ENCODE measurements at regions not wholly inside any gene's neighbourhood (a gene's known extent, or its start where the extent isn't known, plus 50 kb on each side); places are given as distances from the start of the nearest gene placed in this dataset.

DNA sequence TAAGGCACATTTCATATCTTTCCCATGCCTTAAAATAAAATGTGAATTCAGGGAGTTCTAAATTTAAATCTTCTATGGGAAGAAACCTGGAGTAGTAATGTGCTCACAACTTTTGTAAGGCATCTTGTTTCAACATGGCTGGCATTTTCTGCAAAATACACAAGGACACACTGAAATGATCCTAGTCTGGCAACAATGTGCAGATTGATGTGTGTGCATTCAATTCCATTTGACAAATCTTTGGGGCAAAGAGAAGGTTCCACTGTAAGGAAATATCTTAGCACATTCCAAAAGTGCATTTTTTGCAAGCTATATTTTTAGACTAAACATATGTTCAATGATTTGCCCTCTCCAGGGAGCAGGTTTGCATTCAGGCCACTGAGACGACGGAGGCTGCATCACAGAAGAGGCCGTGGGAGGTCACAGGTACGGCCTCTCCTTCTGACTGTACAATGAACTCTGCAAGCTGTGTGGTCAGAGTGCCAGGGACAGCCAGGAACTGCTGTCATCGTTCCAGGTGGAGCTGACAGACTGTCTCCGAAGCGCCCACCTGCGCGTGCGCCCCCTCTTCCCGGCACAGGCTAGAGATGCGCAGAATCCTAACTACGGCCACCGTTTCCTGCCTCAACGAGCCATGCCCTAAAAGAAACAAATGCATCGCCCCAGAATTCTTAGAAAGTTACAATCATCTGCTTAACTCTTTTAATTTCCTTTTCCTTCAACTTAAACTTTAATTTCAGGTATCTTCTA is 149.2 kb upstream of the POU3F3 start:
- TF ChIP-seq, protein P1, sequence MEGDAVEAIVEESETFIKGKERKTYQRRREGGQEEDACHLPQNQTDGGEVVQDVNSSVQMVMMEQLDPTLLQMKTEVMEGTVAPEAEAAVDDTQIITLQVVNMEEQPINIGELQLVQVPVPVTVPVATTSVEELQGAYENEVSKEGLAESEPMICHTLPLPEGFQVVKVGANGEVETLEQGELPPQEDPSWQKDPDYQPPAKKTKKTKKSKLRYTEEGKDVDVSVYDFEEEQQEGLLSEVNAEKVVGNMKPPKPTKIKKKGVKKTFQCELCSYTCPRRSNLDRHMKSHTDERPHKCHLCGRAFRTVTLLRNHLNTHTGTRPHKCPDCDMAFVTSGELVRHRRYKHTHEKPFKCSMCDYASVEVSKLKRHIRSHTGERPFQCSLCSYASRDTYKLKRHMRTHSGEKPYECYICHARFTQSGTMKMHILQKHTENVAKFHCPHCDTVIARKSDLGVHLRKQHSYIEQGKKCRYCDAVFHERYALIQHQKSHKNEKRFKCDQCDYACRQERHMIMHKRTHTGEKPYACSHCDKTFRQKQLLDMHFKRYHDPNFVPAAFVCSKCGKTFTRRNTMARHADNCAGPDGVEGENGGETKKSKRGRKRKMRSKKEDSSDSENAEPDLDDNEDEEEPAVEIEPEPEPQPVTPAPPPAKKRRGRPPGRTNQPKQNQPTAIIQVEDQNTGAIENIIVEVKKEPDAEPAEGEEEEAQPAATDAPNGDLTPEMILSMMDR (IDR thresholded peaks at IDR 0.05) = no peak
- DNase-seq = no peak
- H3K36me3 ChIP-seq = no peaks in the 10 kb centered on the region
- H3K27ac ChIP-seq = no peak overlapping the region
- no peaks in the 10 kb centered on the region for H3K9me3 ChIP-seq
- no peak for ATAC-seq
- 81 to 83% methylated on average over 16 of the region's 16 CpGs for WGBS, 2 donors
- H3K4me3 ChIP-seq = no peak overlapping the region
- no peaks in the 10 kb centered on the region for H3K4me1 ChIP-seq
- intact Hi-C loops (cut with DNase I) = no loop called here
- H3K27me3 ChIP-seq = peaks cover 0 to 6% (median 0%) of the 10 kb centered on the region in 7 donors

DNA sequence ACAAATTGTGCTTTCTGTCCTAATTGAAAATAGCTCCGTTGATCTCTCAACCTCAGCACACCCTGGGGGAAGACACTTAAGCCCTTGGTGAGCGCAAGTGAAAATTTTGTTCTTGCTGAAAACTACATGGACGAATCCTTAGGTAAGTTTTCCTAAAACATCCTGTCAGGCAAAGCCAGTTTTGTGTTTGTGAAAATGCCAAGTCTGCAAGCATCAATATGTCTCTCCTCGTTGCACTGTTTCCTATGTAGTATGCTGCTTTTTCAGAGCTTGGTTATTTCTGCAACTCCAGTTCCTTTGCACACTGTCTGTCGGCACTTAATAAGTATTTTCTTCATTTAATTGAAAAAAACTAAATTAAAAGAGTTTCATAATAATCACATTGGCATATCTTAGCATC is 146.9 kb upstream of the POU3F3 start:
- peaks cover 0 to 6% (median 0%) of the 10 kb centered on the region in 7 donors for H3K27me3 ChIP-seq

DNA sequence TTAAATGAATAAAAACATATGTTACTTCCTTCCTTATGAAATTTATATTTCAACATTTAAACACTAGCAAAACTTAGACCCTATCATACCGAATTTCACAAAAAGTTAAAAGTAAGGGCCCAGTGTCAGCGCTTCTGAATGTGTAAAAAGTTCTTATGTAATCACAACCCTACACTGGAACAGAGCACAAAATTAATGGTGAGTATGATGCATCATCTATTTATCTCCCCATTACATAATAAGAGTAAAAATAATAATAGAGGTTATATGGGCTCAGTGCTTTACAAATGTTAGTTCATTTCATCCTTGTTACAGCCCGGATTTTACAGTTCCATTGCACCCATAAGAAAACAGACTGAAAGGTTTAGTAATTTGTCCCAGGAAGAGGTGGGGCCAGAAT is 144.9 kb upstream of the POU3F3 start:
- Histone ChIP-seq H3K36me3 (no peaks in the 10 kb centered on the region), H3K4me3 (no peak overlapping the region), H3K9me3 (no peaks in the 10 kb centered on the region), H3K4me1 (no peaks in the 10 kb centered on the region), H3K27me3 (peaks cover 0 to 3% (median 0%) of the 10 kb centered on the region in 7 donors), H3K27ac (no peak overlapping the region)
- TF ChIP-seq, protein P1 (IDR thresholded peaks at IDR 0.05) = no peak
- WGBS, 2 donors = 88 to 91% methylated on average over 3 of the region's 3 CpGs
- intact Hi-C loops (cut with DNase I) = no loop called here
- no peak for DNase-seq
- no peak for ATAC-seq

More for the DNA sequence above, 146.9 kb upstream of the POU3F3 start:
- 75 to 80% methylated on average over 5 of the region's 5 CpGs for WGBS, 2 donors
- intact Hi-C loops (cut with DNase I) = no loop called here
- Histone ChIP-seq H3K27ac (no peak overlapping the region), H3K4me3 (no peak overlapping the region), H3K4me1 (no peaks in the 10 kb centered on the region), H3K9me3 (no peaks in the 10 kb centered on the region), H3K36me3 (no peaks in the 10 kb centered on the region)
- DNase-seq = no peak
- TF ChIP-seq, protein P1 (IDR thresholded peaks at IDR 0.05) = no peak
- no peak for ATAC-seq

DNA sequence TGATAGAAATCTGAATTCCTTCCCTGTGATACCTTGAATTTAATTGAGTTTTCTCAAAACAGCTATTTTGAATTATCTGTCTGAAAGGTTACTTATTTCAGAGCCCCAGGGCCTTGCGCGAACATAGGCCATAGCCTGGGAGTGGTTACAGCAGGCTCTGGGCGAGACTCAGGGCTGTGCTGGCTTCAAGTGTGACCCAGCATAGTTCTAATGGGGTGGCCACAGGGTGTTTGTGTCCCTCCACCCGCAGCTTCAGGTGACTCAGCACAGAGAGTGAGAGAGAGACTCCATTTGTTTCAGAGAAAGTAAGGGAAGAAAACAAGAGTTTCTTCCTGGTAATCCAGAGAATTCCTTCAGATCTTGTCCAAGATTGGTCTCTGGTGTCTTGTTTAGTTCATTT is 137.9 kb upstream of the POU3F3 start:
- DNase-seq (no peak), ATAC-seq (no peak)
- WGBS, 2 donors = 85 to 90% methylated on average over 4 of the region's 4 CpGs
- TF ChIP-seq, protein P1 (IDR thresholded peaks at IDR 0.05) = no peak
- intact Hi-C loops (cut with DNase I) = no loop called here
- Histone ChIP-seq H3K9me3 (no peaks in the 10 kb centered on the region), H3K27ac (no peak overlapping the region), H3K4me1 (no peaks in the 10 kb centered on the region), H3K36me3 (no peaks in the 10 kb centered on the region), H3K27me3 (peaks cover 0 to 4% (median 0%) of the 10 kb centered on the region in 7 donors), H3K4me3 (no peak overlapping the region)

All from heart right ventricle (tissue), 16 donors.